Spleen (tissue), 11 donors: ENCODE measurements at regions not wholly inside any gene's neighbourhood (a gene's known extent, or its start where the extent isn't known, plus 50 kb on each side); places are given as distances from the start of the nearest gene placed in this dataset.

Experiments
- DNase-seq: peaks from one replicate; pipeline ENCODE4 v3.0.0-alpha.2; 2020
- H3K27ac ChIP-seq, 8 donors: fragments of 200-600 bp; sonication (generic) in 7 of 8; 1 replicate in 4 of 8; 2 replicates in 4 of 8; pipeline versions ENCODE4 v1.5.0 to v1.8.0; 2016 to 2021; ENCODE audit warnings: inconsistent platforms in 4 of 8, mild to moderate bottlenecking in 4 of 8, moderate library complexity in 1 of 8
- H3K27me3 ChIP-seq, 7 donors: fragments of 200-600 bp; sonication (generic) in 6 of 7; replicated peaks in 1 of 7; 1 replicate in 4 of 7; 2 replicates in 3 of 7; pipeline versions ENCODE4 v1.5.0 to v1.8.0; 2016 to 2021; ENCODE audit warnings: inconsistent platforms in 3 of 7, mild to moderate bottlenecking in 1 of 7
- H3K36me3 ChIP-seq, 6 donors: fragments of 200-600 bp; sonication (generic) in 5 of 6; 1 replicate in 4 of 6; 2 replicates in 2 of 6; pipeline versions ENCODE4 v1.5.0 to v1.8.0; 2016 to 2021; ENCODE audit warnings: inconsistent platforms in 2 of 6
- H3K4me1 ChIP-seq, 6 donors: fragments of 200-600 bp; sonication (generic) in 5 of 6; 1 replicate in 3 of 6; 2 replicates in 3 of 6; pipeline versions ENCODE4 v1.5.0 to v1.8.0; 2016 to 2021; ENCODE audit warnings: inconsistent platforms in 3 of 6
- H3K4me3 ChIP-seq, 8 donors: fragments of 200-600 bp; sonication (generic) in 7 of 8; 1 replicate in 4 of 8; 2 replicates in 4 of 8; pipeline versions ENCODE4 v1.5.0 to v1.8.0; 2016 to 2021; ENCODE audit warnings: inconsistent platforms in 4 of 8, mild to moderate bottlenecking in 4 of 8, moderate library complexity in 2 of 8
- H3K9me3 ChIP-seq, 8 donors: fragments of 200-600 bp; sonication (generic) in 7 of 8; 1 replicate in 4 of 8; 2 replicates in 4 of 8; pipeline versions ENCODE4 v1.5.0 to v1.8.0; 2016 to 2021; ENCODE audit warnings: inconsistent platforms in 4 of 8
- POLR2A ChIP-seq, 3 donors: fragments of 450-650 bp; IDR thresholded peaks; one replicate each; pipeline ENCODE4 v1.5.1; 2017; ENCODE audit warnings: antibody characterized with exemption in 3 of 3, mild to moderate bottlenecking in 1 of 3
- POLR2AphosphoS5 ChIP-seq, 3 donors: sonication (generic); formaldehyde crosslinking; IDR thresholded peaks; one replicate each; pipeline ENCODE4 v1.5.1; 2017; ENCODE audit warnings: antibody characterized with exemption in 3 of 3
- WGBS, 5 donors: extraction: QIAGEN DNeasy Blood & Tissue Kit in 3 of 5; methylation state at CpG; one replicate each; pipeline versions ENCODE4 v1.1.5 to v1.1.7; 2013 to 2018; 5-methylcytosine and 5-hydroxymethylcytosine counted together
- intact Hi-C: fragments of 100-400 bp; cut with DNase I; formaldehyde crosslinking; loops from one replicate; pipeline ENCODE4 v1.15.0; 2023; ENCODE audit warnings: low total_unique reads
- TF ChIP-seq, protein P1 (sequence below), 11 experiments: fragments of 200-600 bp in 7 of 11; fragments of 450-650 bp in 4 of 11; sonication (generic) in 4 of 11; IDR thresholded peaks in 8 of 11; conservative IDR thresholded peaks in 3 of 11; 1 replicate in 7 of 11; 2 replicates in 4 of 11; pipeline versions ENCODE4 v1.4.0 to v1.8.0; 2016 to 2021; ENCODE audit warnings: antibody characterized with exemption in 11 of 11, inconsistent platforms in 4 of 11, mild to moderate bottlenecking in 1 of 11
- donor health status: healthy with polysubstance abuse.
- donor health status: DM: no; HTN: no; CAD: no; lungs with moderate emphysema.
- donor health status: DM: no; HTN: no; CAD: no.
- donor health status: Bipolar disorder and iron deficiency.
- donor health status: healthy.
- donor health status: DM: no; HTN: no; CAD: no.
- donor health status: DM: yes; HTN: yes; CAD: no.

DNA sequence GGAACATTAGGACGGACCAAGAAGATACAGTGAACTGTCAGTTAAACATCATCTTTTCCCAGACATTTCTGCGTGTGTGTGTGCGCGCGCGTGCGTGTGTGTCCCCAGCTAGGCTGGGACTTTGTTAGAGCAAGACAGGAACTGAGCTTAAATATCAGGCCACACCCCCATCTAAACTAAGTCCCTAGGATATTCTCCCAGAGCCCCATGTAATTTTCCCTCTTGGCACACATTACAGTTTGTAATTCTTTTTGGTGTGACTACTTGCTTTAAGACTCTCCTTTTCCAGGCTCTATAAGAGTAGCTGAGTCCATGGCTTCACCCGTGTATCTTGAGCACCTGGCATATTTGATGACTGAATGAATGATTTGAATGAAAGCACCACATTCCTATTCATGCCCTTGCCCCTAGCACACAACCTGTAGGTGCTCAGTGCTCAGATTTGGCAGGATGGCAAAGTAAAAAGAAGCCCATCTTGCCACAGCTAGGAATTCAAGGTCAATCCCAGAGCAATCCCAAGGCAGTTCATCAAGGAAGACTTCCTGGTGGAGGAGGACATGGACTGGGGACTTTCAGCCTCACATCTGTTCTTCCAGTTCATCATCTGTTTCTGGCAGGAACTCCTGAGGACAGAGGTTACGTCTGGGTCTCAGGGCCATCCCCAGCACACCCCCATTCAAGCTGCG is 69.2 kb downstream of the MRPL14 start:
- H3K27ac ChIP-seq, result peak overlapping the region in 7 of 8 donors; percentile 29 to 92 (median 78)
- H3K36me3 ChIP-seq, result no peaks in the 10 kb centered on the region
- H3K4me1 ChIP-seq, result peaks cover 9 to 66% (median 30%) of the 10 kb centered on the region in 6 donors

DNA sequence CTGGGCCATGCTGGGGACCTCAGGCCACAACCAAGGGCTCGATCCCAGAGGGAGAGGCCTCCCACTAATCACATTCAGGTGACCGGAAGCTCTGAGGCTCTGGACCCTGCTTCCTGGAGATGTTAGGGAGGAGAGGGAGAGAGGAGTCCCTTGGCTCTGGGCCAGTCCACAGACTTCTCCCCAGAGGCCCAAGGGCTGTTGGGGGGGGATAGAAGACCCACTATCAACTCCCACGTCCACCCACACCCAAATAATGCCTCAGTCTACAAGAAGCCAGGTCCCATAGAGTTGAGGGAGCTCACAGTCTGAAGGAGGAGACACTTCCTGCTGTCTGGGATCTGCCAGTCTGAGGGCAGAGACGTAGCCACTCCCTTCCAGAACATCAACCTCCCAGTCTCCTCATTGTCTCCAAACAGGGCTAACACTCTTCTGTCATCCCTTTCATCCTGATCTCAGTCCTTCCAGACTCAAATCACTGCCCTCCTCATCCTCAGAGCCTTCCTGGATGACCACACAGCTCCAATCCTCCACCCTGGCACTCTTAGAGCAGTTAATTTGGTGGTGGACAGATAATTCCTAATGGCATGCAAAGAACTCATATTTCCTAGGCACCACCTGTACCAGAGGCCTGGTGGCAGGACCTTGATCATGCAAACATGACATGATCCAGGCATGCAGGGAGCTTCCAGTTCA is 69.9 kb downstream of the MRPL14 start:
- H3K4me3 ChIP-seq, result no peak overlapping the region
- no peaks in the 10 kb centered on the region for H3K36me3 ChIP-seq
- TF ChIP-seq POLR2AphosphoS5 (IDR thresholded peaks at IDR 0.05) (no peak), POLR2A (IDR thresholded peaks at IDR 0.05) (no peak)
- TF ChIP-seq, protein P1, sequence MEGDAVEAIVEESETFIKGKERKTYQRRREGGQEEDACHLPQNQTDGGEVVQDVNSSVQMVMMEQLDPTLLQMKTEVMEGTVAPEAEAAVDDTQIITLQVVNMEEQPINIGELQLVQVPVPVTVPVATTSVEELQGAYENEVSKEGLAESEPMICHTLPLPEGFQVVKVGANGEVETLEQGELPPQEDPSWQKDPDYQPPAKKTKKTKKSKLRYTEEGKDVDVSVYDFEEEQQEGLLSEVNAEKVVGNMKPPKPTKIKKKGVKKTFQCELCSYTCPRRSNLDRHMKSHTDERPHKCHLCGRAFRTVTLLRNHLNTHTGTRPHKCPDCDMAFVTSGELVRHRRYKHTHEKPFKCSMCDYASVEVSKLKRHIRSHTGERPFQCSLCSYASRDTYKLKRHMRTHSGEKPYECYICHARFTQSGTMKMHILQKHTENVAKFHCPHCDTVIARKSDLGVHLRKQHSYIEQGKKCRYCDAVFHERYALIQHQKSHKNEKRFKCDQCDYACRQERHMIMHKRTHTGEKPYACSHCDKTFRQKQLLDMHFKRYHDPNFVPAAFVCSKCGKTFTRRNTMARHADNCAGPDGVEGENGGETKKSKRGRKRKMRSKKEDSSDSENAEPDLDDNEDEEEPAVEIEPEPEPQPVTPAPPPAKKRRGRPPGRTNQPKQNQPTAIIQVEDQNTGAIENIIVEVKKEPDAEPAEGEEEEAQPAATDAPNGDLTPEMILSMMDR (IDR thresholded peaks at IDR 0.05 in 8 of 11, conservative IDR thresholded peaks at IDR 0.05 in 3 of 11), result no peak
- peaks cover 0 to 9% (median 0%) of the 10 kb centered on the region in 8 donors for H3K9me3 ChIP-seq
- WGBS, 5 donors, result 46 to 71% (median 61%) methylated on average over 3 to 4 of the region's 4 CpGs
- peaks cover 9 to 73% (median 36%) of the 10 kb centered on the region in 6 donors for H3K4me1 ChIP-seq
- H3K27me3 ChIP-seq, result peaks cover 0 to 7% (median 0%) of the 10 kb centered on the region in 7 donors
- intact Hi-C loops, result no loop called here
- H3K27ac ChIP-seq, result peak overlapping the region in 5 of 8 donors; percentile 14 to 92 (median 84)
- DNase-seq, result no peak

More for the DNA sequence above, 69.2 kb downstream of the MRPL14 start:
- intact Hi-C loops, result no loop called here
- no peak overlapping the region for H3K4me3 ChIP-seq
- WGBS, 5 donors, result 72 to 81% (median 74%) methylated on average over 9 to 10 of the region's 10 CpGs
- no peak for TF ChIP-seq POLR2A (IDR thresholded peaks at IDR 0.05)
- no peak for TF ChIP-seq POLR2AphosphoS5 (IDR thresholded peaks at IDR 0.05)
- TF ChIP-seq, protein P1 (IDR thresholded peaks at IDR 0.05 in 8 of 11, conservative IDR thresholded peaks at IDR 0.05 in 3 of 11), result no peak
- H3K9me3 ChIP-seq, result peaks cover 0 to 9% (median 0%) of the 10 kb centered on the region in 8 donors
- no peak for DNase-seq
- peaks cover 0 to 7% (median 0%) of the 10 kb centered on the region in 7 donors for H3K27me3 ChIP-seq

DNA sequence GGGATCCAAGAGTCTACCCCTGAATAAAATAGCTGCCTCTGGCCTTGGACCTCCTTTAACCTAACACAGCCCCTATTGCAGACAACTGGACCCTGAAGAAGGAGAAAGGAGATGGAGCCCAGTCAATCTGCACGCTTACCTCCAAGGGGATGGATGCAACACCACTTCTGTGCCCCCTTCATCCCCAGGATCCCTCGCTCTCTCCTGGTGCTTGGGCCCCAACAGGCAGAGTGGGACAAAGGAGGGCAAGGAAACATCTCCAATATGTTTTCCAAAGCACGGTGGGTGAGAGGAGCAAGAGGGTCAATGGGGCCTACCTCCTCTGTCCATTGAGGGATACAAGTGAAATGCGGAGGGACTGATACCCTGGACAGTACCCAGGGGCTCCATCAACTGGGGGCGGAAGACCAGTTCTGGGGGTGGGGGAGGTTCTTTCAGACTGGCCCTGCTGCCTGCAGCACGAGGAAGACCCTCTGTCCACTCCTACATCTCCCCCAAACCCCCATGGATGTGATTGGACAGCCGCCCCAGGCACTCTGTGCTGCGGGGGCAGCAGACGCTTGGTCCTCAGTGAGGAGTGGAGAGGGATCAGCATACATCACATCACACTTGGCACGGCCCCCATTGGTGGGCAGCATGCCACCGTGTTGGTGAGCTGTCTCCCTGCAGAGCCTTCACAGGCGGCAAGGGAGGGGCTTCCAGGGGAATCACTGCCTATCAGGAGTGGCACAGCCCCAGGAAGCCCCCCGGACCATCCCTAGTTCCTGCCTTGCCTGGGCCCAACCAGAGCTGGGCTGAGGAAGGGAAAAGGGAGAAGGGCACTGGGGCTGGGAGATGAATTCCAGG is 70.6 kb downstream of the MRPL14 start:
- Histone ChIP-seq H3K27ac (peak overlapping the region in 2 of 8 donors; percentile 14 to 86), H3K4me3 (no peak overlapping the region), H3K36me3 (no peaks in the 10 kb centered on the region), H3K27me3 (peaks cover 0 to 7% (median 0%) of the 10 kb centered on the region in 7 donors), H3K9me3 (peaks cover 0 to 9% (median 0%) of the 10 kb centered on the region in 8 donors), H3K4me1 (peaks cover 9 to 80% (median 39%) of the 10 kb centered on the region in 6 donors)
- intact Hi-C loops, result no loop called here
- peak; percentile 58 for DNase-seq
- WGBS, 5 donors, result 68 to 84% (median 81%) methylated on average over 7 to 13 of the region's 13 CpGs
- no peak for TF ChIP-seq POLR2A (IDR thresholded peaks at IDR 0.05)
- TF ChIP-seq, protein P1 (IDR thresholded peaks at IDR 0.05 in 8 of 11, conservative IDR thresholded peaks at IDR 0.05 in 3 of 11), result no peak
- no peak for TF ChIP-seq POLR2AphosphoS5 (IDR thresholded peaks at IDR 0.05)
